ENCODE measurements at regions not wholly inside any gene's neighbourhood (a gene's known extent, or its start where the extent isn't known, plus 50 kb on each side); places are given as distances from the start of the nearest gene placed in this dataset.
"Not testable (repeated sequence)": the region's sequence is repeated elsewhere in the genome, so short reads cannot be mapped to it uniquely, and the experiment has no call there.

DNA sequence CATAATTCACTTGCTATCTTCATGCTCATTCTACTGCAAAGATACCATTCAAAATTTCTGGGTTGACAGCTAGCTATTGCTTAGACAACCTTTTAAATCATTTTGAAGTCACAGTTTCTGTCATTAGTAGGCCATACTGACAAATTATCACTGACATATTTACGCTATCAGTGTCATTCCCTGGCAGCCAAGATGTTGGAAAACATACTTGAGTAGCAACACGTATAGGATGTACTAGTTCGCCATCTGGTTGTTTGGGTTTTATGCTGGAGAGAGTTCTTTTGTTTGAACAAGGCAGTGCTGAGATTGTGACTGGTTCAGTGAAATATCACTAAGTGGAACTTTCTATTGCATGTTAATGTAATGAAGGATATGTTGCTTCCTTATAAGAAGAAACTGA lies 621.9 kb downstream of the DTWD2 start:
- no peak for DNase-seq

DNA sequence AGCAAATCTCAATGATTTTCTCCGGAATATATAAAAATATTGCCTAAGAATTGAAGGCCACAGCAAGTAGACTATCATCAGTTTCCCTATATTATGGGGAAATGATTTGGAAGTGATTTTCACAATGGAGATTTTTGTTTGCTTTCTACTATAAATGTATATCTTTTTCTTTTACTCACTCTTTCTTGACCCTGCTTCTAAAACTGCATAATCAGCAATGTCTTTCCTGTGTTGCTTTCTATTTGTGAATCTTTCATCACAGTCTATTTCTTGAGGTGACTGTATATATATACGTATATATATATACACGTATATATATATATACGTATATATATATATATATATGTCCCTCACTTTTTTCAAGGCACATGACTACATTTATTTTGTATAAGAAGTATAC lies 622.6 kb downstream of the DTWD2 start:
- no peak for DNase-seq

DNA sequence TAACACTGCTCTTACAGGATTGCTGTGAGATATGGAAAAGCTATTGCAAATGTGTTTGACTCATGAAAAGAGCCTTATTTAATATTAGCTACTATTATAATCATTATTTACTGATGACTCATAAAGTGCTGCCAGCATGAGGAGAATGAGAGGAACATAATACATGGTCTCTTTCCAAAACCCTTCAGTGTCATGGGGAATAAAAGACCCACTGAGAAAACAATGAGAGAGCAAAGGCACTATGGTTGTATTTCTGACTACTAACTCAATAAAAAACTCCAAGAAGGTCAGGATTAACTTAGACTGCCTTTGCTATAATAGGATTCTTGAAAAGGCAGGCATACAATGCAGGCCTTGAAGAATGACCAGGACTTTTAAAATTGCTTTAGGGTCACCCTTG lies 633.5 kb downstream of the DTWD2 start:
- DNase-seq: no peak

DNA sequence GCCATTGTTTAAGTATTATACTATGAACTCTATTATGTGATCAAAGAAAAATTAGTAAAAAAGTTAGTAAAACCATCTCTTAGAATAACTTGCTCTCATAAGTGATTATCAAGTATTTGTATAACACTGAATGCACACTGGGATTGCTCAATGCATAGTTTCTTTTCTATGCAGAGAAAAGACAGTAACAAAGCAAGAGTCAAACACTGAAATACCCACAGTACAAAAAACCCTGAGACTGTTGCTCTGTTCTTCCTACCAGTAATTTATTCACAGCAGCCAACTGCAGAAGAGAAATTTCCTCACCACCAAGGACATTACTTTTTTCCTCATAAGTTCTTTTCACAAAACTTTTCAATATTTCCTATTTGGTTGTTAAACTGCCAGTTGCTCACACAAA lies 634.4 kb downstream of the DTWD2 start:
- DNase-seq: no peak

DNA sequence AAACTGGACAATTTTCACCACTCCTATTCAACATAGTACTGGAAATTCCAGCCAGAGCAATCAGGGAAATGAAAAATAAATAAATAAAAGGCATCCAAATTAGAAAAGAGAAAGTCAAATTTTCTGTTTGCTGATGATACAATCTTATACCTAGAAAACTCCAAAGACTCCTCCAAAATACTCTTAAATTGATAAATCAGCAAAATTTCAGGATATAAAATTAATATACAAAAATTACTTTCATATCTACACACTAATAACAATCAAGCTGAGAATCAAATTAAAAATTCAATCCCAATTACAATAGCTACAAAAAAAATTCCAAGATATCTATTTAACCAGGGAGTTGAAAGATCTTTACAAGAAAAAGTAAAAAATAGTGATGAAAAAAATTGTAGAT lies 651.9 kb downstream of the DTWD2 start:
- DNase-seq: no peak

DNA sequence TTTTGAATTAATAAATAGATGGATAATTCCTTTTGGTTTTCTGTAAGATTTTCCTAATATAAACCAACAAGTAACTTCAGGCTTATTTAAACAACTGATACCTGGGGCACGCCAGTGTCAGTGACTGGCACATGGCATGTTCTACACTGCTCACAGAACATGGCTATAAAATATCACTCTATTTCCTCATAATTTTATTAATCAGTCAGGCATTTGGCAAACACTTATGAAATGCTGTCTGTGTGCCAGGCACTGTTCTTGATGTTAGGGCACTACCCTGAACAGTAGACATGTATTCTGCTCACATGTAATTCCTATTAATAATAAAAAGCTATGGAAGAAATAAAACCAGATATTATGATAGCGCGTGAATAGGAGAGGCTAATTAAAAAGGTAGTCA lies 661.0 kb downstream of the DTWD2 start:
- DNase-seq: no peak

DNA sequence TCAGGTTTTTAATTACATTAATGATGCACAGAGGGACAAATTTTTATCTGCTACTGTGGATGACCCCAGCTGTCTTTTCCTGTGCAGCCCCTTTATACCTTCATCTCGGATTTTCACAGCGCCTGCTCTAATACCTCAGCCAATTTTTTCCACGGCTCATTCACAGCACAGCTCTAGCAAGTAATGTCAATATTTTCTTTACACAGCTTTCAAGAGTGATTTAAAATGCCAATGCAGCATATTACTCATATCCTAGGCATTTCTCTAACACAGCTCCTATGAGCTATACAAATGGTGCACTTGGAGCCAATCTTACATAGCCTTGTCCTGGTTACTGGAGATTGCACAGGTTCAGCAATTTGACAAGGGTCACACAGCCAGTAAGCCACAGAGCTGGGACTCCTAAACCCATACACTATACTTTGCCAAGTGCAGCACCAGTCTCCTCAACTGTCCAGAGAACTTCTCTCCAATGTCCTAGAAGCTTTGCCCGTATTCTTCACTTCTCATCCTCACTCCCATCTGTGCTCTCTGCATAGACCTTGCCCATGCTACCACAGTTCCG lies 661.8 kb downstream of the DTWD2 start:
- no peak for DNase-seq

DNA sequence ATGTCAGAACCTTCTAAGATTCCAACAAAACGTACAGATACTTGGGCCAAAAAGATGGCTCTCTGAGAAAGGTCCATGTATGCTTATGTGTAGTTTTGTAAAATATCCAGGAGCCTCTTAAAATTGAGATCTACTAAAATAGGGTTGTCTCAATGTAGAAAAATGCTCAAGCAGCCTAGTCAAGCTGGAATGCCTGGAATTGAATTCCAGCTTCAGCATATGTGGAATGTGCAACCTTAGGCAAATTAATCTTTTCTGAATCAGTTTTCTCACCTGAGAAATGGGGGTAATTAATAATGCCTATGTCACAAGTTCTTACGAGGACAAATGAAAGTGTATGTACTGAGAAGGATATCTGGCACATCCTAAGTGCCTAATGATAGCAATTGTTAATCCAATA lies 662.4 kb downstream of the DTWD2 start:
- DNase-seq: no peak

DNA sequence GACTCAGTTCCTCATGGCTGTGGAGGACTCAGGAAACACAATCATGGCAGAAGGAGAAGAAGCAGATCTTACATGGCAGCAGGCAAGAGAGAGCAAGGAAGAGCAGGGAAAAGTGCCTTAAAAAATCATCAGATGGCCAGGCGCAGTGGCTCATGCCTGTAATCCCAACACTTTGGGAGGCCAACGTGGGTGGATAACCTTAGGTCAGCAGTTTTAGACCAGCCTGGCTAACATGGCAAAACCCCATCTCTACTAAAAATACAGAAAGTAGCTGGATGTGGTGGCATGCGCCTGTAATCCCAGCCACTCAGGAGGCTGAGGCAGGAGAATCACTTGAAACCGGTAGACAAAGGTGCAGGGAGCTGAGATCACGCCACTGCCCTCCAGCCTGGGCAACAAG lies 664.6 kb downstream of the DTWD2 start:
- DNase-seq: not testable (repeated sequence)

DNA sequence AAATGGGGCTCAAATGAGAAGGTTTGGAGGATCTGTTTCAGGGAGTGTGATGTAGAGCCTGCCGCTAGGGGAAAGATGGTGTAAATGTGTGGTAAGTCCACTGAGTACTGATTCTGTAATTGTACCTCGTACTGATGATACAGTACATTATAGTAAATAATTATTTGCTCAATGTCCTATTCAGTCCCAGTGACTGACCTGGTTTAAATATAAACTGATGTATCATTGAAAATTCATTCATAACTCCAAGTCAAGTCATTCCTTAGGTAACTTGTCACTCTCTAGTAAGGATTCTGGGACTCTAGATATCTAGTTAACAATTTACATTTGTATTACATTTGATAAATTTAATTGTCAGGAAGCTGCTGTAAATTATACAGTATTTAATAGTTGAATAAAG lies 667.3 kb downstream of the DTWD2 start:
- DNase-seq: no peak

DNA sequence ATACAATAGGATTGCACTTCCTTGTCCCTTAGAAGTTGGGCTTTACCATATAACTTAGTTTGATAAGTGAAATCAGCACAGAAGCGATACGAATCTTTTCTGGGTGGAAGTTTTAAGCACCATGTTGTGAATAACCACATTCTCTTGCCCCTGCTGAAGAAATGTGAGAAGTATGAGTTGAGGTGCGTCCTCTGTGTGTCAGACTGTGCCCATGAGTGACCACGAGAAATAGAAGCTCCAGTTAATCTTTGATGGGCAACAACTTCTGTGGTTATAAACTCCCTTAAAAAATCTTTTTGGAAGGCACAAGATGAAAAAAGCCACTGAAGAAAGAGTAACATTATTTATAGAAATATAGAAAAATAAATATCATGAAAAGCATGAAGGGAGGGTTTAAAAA lies 668.2 kb downstream of the DTWD2 start:
- DNase-seq: no peak

DNA sequence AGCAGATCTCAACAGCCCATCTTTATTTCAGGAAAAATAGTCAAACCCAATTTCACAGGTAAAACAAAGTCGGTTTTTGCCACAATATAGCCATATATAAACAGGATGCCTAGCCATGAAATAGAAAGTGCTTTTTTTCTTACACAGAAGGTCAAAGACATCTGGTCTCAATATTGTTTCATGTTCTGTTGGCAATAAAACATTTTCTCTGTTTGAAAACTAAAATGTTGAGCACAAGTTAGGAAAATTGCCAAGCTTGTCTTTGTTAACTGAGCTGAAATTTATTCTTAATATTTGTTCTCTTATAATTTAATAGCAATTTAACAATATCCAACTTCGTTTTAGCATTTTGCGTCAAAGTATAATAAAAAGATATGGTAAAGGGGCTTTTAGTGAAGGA lies 673.4 kb downstream of the DTWD2 start:
- no peak for DNase-seq

DNA sequence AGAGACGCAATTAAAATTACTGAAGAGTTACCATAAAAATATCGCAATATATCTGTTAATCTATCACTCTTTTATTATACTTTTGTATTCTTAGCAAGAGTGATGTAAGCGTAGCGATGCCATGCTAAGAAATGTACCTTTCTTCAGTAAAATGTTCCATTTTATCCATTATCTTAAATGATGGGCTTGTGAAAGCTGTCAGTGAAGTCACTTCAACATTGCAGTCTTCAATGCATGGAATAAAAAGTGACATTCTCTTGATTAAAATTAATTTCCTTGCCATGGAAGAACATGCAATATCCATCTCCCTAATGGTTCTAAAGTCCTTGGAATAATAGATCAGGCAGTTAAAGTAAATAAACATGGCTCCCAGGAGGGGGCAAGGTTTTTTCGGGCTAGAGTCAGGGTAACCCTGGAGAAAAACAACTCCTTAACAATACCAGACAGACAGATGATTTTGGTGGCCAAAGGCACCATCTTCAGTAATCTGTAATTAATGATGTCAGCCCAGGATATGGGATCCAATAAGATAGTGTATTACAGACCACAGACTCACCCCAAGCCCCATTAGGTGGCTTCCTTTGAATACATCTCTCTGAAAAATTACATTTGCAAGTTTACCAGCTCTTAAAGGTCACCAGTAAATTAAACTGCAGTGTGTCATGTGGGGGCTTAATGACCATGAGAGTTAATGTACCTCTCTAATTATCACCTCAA lies 677.1 kb downstream of the DTWD2 start:
- no peak for DNase-seq

DNA sequence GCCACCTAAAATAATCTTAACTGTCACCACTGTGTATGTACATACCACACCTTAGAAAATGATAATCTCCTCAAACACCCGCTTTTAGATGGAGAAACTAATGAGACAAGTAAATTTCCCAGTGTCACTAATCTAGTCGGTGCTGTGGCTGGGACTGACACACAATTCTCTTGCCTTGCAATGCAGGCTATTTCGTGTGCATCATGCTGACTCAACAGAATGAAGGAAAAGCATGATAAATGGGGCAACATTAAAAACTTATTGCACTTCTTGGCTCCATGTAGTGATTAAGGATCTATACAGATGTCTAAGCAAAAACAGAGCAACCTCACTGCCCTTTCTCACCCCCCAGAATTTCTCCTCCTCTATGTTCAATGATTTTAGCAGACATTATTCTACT lies 677.9 kb downstream of the DTWD2 start:
- DNase-seq: no peak

DNA sequence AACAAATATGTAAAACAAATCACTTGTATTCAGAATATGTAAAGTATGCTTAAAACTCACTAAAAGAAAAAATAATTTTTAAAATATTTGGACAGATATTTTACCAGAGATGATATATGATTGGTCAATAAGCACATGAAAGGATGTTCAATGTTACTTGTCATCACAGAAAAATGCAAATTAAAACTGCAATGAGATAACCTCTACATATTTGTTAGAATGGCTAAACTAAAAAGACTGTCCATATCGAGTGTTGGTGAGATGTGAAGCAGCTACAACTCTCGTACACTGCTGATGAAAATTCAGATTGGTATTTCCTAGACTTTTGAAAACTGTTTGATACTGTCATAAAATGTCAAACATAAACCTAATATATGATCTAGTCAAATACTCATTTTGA lies 685.1 kb downstream of the DTWD2 start:
- DNase-seq: no peak

DNA sequence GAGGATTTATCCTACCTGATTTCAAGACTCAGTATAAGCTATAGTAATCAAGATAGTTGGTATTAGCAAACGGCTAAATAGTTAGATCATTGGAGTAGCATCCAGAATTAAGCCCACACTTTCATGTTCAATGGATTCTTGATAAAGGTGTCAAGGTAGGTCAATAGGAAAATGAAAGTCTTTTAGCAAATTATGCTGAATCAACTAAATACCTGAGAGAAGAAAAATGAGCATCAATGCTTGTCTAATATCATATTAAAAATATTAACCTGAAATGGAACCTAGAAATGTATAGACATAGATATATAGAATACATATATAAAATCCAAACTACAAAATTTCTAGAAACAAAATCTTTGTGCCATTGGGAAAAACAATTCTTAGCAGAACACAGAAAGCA lies 685.6 kb downstream of the DTWD2 start:
- DNase-seq: no peak

DNA sequence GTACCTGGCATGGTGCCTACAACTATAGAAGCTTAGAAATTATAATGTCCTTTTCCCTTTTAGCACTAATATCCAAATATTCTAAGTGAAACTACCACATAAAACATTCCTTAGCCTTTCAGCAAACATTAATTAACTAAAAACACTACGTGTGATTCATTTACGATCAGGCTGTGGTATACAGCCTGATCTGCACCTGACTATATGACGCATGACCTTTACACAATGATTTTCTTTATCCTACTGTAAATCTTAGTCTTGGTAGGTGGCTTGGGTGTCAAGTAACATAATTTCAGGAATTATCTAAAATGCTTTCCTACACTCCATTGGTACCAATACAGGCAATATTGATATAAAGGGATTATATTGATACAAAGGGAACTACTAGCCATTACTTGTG lies 686.7 kb downstream of the DTWD2 start:
- no peak for DNase-seq

DNA sequence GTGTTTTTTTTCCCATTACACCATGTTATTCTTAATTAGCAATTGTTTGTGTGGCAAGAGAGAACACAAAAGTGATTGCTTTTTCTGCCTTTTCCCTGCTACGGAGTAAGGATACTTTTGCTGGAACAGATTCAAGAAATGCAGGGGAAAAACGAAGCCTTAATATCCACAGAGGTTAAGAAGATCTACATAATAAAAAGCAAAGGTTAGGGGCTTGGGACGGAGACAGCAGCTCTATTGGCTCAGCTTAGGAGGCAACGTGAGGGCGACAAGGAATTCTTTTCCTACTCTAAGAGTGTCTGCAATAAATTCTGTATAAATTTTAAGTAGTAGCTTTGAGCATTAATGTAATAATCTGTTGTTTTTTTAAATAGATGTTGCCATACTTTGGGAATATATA lies 693.3 kb downstream of the DTWD2 start:
- DNase-seq: no peak

DNA sequence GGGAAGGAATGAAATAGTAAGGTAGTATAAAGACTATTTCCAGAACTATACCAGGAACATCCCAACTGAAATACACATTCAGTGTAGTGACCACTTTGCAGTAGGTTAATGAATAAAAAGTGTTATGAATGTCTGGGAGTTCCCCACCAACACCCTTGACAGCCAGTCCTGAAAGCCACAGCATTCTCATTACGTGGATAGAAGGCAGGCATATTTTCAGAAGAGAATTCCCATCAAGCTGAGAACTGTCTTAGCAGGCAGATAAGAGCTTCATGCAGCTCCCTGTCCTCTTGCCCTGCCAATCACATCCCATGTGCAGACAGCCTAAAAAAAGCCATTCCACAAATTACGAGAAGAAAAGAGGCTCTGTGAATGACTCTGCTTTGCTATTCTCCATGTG lies 695.0 kb downstream of the DTWD2 start:
- DNase-seq: no peak

DNA sequence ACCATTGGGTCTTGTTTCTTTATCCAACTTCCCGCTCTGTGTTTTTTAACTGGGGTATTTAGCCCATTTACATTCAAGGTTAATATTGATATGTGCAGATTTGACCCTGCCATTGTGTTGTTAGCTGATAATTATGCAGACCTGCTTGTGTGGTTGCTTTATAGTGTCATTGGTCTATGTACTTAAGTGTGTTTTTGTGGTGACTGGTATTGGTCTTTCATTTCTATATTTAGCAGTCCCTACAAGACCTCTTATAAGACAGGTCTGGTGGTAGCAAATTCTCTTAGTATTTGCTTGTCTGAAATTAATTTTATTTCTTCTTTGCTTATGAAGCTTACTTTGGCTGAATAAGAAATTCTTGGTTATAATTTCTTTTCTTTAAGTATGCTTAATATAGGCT lies 698.1 kb downstream of the DTWD2 start:
- no peak for DNase-seq

DNA sequence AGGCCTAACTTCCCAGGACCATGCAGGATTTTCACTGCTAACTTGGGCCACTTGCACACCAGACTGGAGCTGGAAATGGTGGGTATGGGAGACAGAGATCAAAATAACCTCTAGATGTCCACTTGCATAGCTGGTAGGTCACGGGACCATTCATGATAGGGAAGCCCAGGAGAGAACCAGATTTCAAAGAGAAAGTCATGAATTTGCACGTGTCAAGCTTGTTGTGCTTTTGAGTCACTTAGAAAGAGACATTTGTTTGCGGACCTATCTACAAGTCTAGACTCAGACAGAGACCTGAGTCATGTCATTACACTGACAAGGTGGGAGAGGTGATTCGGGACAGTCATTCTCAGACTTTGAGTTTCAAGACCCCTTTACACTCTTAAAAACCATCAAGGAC lies 704.1 kb downstream of the DTWD2 start:
- not testable (repeated sequence) for DNase-seq

DNA sequence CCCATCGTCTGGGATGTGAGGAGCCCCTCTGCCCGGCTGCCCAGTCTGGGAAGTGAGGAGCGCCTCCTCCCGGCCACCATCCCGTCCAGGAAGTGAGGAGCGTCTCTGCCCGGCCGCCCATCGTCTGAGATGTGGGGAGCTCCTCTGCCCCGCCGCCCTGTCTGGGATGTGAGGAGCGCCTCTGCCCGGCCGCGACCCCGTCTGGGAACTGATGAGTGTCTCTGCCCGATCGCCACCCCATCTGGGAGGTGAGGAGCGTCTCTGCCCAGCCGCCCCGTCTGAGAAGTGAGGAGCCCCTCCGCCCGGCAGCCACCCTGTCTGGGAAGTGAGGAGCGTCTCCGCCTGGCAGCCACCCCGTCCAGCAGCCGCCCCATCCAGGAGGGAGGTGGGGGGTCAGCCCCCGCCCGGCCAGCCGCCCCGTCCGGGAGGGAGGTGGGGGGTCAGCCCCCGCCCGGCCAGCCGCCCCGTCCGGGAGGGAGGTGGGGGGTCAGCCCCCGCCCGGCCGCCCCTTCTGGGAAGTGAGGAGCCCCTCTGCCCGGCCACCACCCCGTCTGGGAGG lies 705.8 kb downstream of the DTWD2 start:
- DNase-seq: not testable (repeated sequence)

DNA sequence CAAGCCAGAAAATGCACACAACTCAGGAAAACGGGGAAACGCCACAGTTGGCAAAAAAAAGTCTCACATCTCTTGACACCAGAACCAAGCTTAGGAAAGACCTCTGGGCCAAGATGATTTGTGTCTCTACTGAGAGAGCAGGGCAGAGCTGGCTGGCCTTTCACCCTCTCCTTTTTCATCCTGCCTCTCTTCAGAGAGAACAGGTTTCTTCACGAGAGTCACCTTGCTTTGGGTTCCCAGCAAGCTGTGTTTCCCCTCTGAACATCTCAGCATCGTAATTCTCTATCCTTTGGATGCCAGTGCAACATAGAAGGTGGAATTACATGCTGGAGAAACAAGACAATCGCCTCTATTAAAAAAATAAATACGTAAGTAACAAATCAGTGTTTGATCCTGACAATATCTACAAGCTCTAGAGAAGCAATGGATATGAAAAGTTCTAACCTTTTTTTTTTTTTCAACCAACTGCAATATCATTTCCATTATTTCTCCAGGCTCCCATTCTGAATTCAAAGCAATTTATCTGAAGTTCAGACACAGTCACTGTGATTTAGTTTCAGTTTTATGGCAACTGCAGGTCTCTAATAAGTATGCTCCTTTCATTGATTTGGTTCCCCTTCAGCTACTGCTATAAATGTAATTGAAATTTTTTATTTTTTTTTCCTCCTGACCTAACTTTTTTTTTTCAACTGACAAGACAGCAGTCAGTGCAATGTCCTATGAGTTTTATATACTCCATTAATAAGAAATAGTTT lies 708.6 kb downstream of the DTWD2 start:
- DNase-seq: no peak

DNA sequence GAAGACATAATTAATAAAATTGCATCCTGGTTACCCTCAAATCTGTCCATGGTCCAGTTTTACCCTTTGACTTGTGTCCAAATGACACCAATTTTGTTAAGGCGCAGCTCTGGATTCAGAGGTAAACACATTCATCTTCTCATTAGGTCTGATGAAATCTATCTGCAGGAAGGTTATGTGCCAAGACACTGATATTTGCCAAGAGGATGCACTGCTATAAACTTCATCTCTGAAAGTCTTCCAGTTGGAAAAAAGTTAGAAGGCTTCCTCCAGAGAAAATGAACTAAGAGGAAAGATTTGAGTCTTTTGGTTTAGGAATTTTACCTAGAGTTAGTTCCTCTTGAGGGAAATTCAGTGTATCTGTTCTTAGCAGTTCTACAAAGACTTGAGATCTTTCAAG lies 717.8 kb downstream of the DTWD2 start:
- DNase-seq: no peak
